A673 (cell line): ENCODE measurements at regions not wholly inside any gene's neighbourhood (a gene's known extent, or its start where the extent isn't known, plus 50 kb on each side); places are given as distances from the start of the nearest gene placed in this dataset.

Source experiments
- BruUV-seq: library from RNA; stranded (reverse); fragments of 400-500 nt; replicated peaks from 2 replicates; lab custom pipeline; 2021; lab: Mats Ljungman, UMichigan
- CTCF ChIA-PET: fragments of 300-600 bp; sonication (Branson Sonifier 250); formaldehyde crosslinking; loops from one replicate; lab custom pipeline; 2022; ENCODE audit warnings: antibody characterized with exemption; lab: Charles Lee
- POLR2A ChIA-PET: fragments of 300-600 bp; sonication (Branson Sonifier 250); formaldehyde crosslinking; loops from one replicate; lab custom pipeline; 2022; ENCODE audit warnings: antibody characterized with exemption; ENCODE audit not compliant: low non-redundant PET; lab: Charles Lee
- DNase-seq: peaks from one replicate; pipeline ENCODE4 v3.0.0-alpha.2; 2015; ENCODE audit warnings: low spot score
- H3K27ac ChIP-seq: fragments of 200-600 bp; sonication (generic); 2 replicates; pipeline ENCODE4 v1.5.1; 2016; ENCODE audit warnings: mixed run types, low read depth, mild to moderate bottlenecking, mixed read lengths, antibody characterized with exemption, low read length; ENCODE audit not compliant: poor library complexity, severe bottlenecking
- H3K27me3 ChIP-seq: fragments of 200-600 bp; sonication (generic); replicated peaks from 2 replicates; pipeline ENCODE4 v1.6.1; 2017; ENCODE audit warnings: mixed run types, low read depth, mild to moderate bottlenecking, mixed read lengths, antibody characterized with exemption, low read length; ENCODE audit not compliant: insufficient read depth, poor library complexity
- H3K36me3 ChIP-seq: fragments of 200-600 bp; sonication (generic); 2 replicates; pipeline ENCODE4 v1.6.1; 2016; ENCODE audit warnings: mixed run types, mild to moderate bottlenecking, mixed read lengths, antibody characterized with exemption, low read length; ENCODE audit not compliant: insufficient read depth, poor library complexity, severe bottlenecking
- H3K4me1 ChIP-seq: fragments of 200-600 bp; sonication (generic); 2 replicates; pipeline ENCODE4 v1.6.1; 2017; ENCODE audit warnings: mixed run types, mild to moderate bottlenecking, mixed read lengths, antibody characterized with exemption, low read length; ENCODE audit not compliant: insufficient read depth, poor library complexity, severe bottlenecking
- H3K4me3 ChIP-seq: fragments of 200-600 bp; sonication (generic); 2 replicates; pipeline ENCODE4 v1.5.1; 2016; ENCODE audit warnings: low read depth, mixed run types, mild to moderate bottlenecking, mixed read lengths, low read length; ENCODE audit not compliant: poor library complexity, severe bottlenecking
- H3K9me3 ChIP-seq: fragments of 200-600 bp; sonication (generic); 2 replicates; pipeline ENCODE4 v1.6.1; 2016; ENCODE audit warnings: mixed run types, low read depth, mild to moderate bottlenecking, mixed read lengths, antibody characterized with exemption, low read length; ENCODE audit not compliant: poor library complexity, severe bottlenecking
- EZH2 ChIP-seq: fragments of 200-600 bp; sonication (generic); IDR thresholded peaks from 2 replicates; pipeline ENCODE4 v1.6.1; 2017; ENCODE audit warnings: borderline replicate concordance, low read depth, mild to moderate bottlenecking, mixed read lengths, antibody characterized with exemption, low read length; ENCODE audit not compliant: poor library complexity, severe bottlenecking
- intact Hi-C: fragments of 100-400 bp; cut with micrococcal nuclease; formaldehyde crosslinking; loops from one replicate; pipeline ENCODE4 v1.10.0; 2022; ENCODE audit not compliant: unreplicated experiment
- TF ChIP-seq, protein P1 (sequence below): fragments of 300-800, 200-600 bp; sonication (generic); conservative IDR thresholded peaks from 2 replicates; pipeline ENCODE4 v1.5.1; 2017; ENCODE audit warnings: low read depth, mild to moderate bottlenecking, antibody characterized with exemption, low read length, moderate library complexity, mixed read lengths

DNA sequence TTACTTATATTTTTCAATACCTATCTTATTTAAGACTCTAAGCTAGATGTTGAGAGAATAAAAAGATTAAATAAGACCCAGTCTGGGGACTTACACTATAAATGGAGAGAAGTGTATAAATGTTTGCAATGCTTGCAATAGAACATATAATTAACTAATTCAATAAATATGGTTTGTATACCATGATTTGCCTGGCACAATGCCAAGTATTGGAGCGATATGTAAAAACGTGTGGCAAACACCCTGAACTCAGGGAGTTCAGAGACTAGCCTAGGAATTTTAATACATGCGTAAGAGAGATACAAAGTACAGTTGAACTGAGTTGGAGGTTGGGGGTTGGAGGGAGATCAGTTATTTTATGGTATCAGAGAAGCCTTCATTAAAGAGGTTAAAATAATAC lies 251.8 kb upstream of the DDX18 start:
- POLR2A ChIA-PET: no interaction called here
- CTCF ChIA-PET: no interaction called here
- Histone ChIP-seq H3K4me1 (no peaks in the 10 kb centered on the region), H3K9me3 (no peaks in the 10 kb centered on the region), H3K4me3 (no peak overlapping the region), H3K27me3 (no peaks in the 10 kb centered on the region), H3K27ac (no peak overlapping the region), H3K36me3 (no peaks in the 10 kb centered on the region)
- BruUV-seq: no TSS peak
- intact Hi-C loops: no loop called here
- DNase-seq: no peak
- no peak for TF ChIP-seq EZH2
- TF ChIP-seq, protein P1, sequence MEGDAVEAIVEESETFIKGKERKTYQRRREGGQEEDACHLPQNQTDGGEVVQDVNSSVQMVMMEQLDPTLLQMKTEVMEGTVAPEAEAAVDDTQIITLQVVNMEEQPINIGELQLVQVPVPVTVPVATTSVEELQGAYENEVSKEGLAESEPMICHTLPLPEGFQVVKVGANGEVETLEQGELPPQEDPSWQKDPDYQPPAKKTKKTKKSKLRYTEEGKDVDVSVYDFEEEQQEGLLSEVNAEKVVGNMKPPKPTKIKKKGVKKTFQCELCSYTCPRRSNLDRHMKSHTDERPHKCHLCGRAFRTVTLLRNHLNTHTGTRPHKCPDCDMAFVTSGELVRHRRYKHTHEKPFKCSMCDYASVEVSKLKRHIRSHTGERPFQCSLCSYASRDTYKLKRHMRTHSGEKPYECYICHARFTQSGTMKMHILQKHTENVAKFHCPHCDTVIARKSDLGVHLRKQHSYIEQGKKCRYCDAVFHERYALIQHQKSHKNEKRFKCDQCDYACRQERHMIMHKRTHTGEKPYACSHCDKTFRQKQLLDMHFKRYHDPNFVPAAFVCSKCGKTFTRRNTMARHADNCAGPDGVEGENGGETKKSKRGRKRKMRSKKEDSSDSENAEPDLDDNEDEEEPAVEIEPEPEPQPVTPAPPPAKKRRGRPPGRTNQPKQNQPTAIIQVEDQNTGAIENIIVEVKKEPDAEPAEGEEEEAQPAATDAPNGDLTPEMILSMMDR: no peak

DNA sequence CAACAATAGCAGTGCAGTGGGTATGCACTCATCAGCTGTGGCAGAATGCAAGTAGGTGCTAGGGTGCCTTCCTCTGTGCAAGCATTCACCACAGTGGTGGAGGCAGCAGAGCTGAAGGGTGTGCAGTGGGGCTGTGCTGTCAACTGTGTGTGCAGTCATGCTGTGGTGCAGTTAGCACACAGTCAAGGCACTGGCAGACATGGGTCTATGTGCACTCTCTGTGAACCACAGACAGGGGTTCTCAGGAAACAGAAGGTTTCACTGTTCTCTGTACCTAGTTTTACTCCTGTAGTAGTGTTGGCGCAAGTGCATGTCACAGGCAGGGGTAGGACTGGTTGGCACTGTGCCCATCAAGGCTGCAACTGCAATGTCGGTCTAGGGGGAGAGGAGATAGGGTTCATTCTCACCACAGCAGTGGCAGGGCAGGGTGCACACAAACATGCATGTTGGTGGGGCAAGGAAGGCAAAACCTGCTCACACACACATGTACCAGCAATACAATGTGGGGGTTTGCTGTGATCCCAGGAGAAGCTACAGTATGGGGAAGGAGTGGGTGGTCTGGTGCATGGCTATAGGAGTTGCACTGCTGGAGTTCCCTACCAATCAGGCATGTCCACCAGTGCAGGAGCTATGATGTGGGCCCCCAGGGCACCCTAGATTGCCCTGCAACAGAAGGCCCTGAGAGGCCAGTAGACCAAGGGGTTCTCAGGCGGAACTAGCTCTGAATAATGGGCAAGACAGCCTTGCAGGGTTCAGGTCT lies 242.7 kb upstream of the DDX18 start:
- no peaks in the 10 kb centered on the region for H3K4me1 ChIP-seq
- ChIA-PET CTCF (no interaction called here), POLR2A (no interaction called here)
- H3K9me3 ChIP-seq: no peaks in the 10 kb centered on the region
- intact Hi-C loops: no loop called here
- H3K36me3 ChIP-seq: no peaks in the 10 kb centered on the region
- no peak for DNase-seq
- no TSS peak for BruUV-seq
- H3K27ac ChIP-seq: no peak overlapping the region
- no peak overlapping the region for H3K4me3 ChIP-seq
- TF ChIP-seq, protein P1: no peak
- no peak for TF ChIP-seq EZH2
- H3K27me3 ChIP-seq: no peaks in the 10 kb centered on the region

DNA sequence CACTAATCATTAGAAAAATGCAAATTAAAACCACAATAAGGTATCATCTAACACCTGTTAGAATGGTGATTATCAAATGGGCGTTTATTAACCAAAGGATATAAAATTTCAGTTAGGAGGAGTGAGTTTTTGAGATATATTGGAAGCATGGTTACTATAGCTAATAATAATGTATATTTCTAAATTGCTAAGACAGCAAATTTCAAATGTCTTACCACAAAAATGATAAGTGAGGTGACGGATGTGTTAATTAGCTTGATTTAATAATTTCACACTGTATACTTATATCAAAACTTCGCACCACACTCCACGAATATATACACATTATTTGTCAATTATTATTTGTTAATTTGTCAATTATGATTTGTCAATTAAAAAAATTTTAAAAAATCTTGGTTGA lies 227.2 kb upstream of the DDX18 start:
- POLR2A ChIA-PET: no interaction called here
- no peaks in the 10 kb centered on the region for H3K27me3 ChIP-seq
- no peaks in the 10 kb centered on the region for H3K9me3 ChIP-seq
- no TSS peak for BruUV-seq
- TF ChIP-seq, protein P1: no peak
- no peak for TF ChIP-seq EZH2
- no peak overlapping the region for H3K27ac ChIP-seq
- H3K4me1 ChIP-seq: no peaks in the 10 kb centered on the region
- H3K4me3 ChIP-seq: no peak overlapping the region
- CTCF ChIA-PET: no interaction called here
- DNase-seq: no peak
- no peaks in the 10 kb centered on the region for H3K36me3 ChIP-seq
- intact Hi-C loops: no loop called here
